GM21786 (cell line): ENCODE measurements at regions not wholly inside any gene's neighbourhood (a gene's known extent, or its start where the extent isn't known, plus 50 kb on each side); places are given as distances from the start of the nearest gene placed in this dataset.
"Not testable (repeated sequence)": the region's sequence is repeated elsewhere in the genome, so short reads cannot be mapped to it uniquely, and the experiment has no call there.

Source experiments
- ATAC-seq: cut with Tn5 transposase; IDR thresholded peaks from one replicate; pipeline ENCODE4 v1.9.1; 2021; ENCODE audit not compliant: unreplicated experiment

DNA sequence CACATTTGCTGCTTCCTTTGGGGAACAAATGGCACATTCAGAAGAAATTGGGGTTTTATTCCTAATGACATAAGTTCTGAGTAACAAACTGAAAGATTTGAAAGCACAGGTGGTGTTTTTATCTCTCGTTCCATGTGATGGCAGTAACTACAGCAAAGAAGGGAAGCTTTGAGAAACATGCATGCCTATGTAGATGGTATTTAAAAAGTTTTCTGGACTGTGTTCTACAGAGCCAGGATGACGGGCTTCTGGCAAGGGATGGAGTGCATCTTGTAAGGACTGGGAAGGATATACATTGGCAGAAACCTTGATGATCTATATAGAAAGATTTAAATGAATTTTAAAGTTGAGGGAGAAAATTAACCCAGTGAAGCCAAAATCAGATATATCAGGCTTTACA lies 362.2 kb upstream of the ROPN1 start:
- ATAC-seq = no peak

DNA sequence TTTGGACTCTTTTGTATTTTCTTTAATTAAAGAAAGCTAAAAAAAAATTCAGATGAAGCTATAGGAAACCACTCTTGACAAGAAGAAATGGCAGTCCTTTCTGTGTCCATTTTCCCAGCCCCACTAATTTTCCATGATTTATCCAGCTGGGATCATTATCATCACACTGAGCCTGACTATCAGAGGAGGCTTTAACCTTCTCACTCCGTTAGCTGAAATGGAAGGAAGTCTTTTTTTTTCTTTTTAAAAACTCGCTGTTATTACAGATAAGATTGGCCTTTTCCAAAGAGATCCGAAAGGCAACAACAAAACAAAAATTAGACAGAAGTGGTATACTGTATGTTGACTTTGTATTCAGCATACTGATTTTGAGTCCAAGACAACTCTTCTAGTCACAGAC lies 366.2 kb upstream of the ROPN1 start:
- ATAC-seq = no peak

DNA sequence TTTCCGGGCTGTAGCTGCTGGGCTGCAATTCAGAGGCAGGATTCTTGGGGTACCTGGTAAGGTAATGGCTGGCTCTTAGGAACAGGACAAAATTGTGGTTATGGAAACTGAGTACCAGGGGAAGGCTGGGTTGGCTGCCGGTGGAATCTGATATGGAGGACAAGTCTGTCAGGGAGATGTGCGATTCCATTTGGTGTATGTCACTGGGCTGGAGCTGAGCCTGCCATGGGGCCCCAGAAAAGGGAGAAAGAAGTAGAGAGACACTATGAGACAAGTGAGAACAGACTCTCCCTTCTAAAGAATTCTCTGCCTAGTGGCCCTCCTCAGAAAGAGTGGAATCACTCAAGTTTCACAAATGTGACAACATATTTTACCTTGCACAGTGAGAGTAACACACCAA lies 368.2 kb upstream of the ROPN1 start:
- ATAC-seq = no peak

GRCh38 chr3:124360563-124360962 lies 368.6 kb upstream of the ROPN1 start:
- no peak for ATAC-seq

GRCh38 chr3:124361566-124361965 lies 368.7 kb upstream of the UMPS start:
- ATAC-seq = no peak

DNA sequence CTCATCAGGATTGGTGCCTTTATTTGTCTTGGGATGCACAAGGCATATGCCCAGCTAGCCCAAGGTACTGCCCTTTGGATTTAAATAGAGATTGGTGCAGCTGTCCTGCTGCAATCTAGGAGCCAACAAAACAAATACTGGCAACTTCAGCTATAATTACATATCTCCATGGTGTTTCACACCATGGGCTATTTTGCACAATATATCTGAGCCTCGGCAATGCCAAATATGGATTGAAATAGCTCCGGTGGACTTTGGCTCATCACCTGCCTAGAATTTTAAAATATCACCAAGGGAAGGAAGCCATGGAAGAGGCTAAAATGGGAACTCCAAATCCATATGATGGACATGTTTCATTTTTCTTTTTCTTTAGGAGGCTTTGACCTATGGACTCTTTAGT lies 367.8 kb upstream of the UMPS start:
- ATAC-seq = no peak

- ATAC-seq = no peak
These were observed 366.8 kb upstream of the UMPS start for GRCh38 chr3:124363476-124363875.

GRCh38 chr3:124364317-124365020 lies 365.8 kb upstream of the UMPS start:
- ATAC-seq = no peak

- not testable (repeated sequence) for ATAC-seq
These were observed 363.6 kb upstream of the UMPS start for GRCh38 chr3:124366655-124367054.

GRCh38 chr3:124372775-124373174 lies 357.5 kb upstream of the UMPS start:
- no peak for ATAC-seq

- ATAC-seq = peak; percentile 56
These were observed 356.7 kb upstream of the UMPS start for GRCh38 chr3:124373524-124373923.

GRCh38 chr3:124374583-124374982 lies 355.7 kb upstream of the UMPS start:
- no peak for ATAC-seq

DNA sequence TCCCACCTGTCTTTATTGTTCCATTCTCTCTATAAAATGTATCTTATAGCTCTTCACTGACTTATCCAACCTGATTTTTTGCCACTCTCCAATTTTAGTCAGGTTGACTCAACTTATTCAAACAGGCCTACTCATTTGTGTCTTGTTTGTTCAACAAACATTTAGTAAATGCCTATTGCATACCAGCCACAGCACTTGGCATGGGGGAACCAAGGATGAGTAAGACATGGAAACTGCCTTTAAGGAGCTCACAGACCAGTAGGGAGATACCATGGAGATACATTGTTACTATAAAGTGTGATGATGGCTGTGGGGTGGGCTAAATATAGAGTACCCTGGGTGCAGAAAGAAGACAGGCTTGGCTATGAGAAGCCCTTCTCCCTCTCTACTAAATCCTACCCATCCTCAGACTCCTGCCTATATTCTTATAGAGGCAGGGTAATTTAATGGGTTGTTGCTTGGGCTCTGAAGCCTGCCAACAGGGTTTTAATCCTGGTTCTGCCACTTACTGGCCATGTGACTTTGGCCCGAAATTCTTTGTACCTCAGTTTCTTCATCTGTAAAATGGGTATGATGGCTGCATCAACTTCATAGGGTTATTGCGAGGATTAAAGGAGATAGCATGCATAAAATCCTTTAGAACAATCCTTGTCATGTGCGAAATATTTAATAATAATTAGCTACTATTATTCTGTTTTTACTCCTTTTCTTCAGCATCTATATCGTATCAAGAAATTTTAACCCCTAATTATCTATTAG lies 348.5 kb upstream of the UMPS start:
- no peak for ATAC-seq

GRCh38 chr3:124383051-124383450 lies 347.2 kb upstream of the UMPS start:
- ATAC-seq = no peak

DNA sequence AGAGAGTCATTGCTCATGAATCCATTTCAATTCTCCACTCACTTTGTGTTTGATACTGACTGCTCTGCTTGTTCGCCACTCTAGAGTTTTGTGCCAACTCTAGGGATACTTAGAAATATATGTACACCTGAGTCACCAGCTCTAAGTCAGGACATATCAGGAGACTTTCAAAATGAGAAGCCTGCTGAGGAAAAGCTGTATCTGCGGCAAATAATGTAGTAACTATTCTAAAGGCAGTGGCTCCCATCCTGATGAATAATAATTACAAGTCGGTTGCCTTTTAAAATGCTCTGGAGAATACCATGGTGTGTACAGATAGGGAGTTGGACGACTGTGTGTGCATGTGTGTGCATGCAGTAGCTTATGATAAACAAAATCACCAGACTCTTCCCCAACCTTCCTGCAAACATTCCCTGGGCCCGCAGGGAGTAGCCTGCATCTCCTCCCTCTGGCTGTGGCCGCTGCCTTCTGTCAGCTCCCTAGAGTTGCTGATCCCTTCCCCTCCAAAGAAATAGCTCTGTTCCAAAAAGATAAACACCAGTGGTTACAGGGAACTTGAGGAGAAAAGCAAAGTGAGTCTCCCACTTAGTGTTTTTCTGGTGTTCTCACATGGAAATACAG lies 346.3 kb upstream of the UMPS start:
- no peak for ATAC-seq

- no peak for ATAC-seq
These were observed 345.7 kb upstream of the UMPS start for GRCh38 chr3:124384527-124384926.

GRCh38 chr3:124385996-124386395 lies 344.3 kb upstream of the UMPS start:
- ATAC-seq = no peak

DNA sequence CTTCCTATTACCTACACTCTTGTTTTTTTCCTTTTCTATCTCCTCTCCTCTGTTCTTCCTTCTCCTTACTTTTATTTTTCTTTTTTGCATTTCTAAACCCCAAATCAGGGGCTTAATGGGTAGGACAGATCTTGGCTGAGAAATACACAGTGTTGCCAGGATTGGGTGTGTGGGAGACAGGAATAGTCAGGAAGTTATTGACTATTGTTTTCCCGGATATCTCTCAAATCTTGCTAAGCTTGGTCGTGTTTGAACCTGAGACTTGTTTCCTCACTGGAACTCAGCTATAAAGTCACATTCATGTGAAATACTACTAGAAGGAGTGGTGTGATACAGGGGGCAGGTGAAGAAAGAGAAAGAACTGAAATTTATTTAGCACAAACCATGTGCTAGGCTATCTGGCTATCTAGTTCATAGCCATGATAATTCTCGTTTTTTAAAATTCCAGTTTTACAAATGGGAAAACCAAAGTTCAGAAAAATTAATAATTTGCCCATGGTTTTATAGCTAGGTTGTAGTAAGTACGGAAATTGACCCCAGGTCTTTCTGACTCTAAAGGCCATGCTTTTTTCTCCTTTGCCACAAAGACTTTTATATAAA lies 343.2 kb upstream of the UMPS start:
- no peak for ATAC-seq

GRCh38 chr3:124391774-124392173 lies 338.5 kb upstream of the UMPS start:
- no peak for ATAC-seq

GRCh38 chr3:124393340-124393739 lies 336.9 kb upstream of the UMPS start:
- no peak for ATAC-seq

DNA sequence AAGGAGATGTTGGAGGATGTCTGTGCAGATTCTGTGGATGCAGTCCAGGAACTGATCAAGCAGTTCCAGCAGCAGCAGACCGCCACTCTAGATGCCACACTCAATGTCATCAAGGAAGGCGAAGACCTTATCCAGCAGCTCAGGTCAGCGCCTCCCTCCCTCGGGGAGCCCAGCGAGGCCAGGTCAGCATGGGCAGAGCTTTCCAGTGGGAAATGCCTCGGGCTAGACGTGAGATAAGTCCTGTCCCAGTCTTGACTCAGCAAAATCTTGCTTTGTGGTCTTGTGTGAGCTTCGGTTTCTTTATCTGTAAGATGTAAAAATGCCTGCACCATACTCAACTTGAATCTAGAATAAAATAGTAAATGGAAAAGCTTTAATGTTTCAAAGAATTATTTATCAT lies 335.1 kb upstream of the UMPS start:
- ATAC-seq = no peak
